Fibroblast of villous mesenchyme (primary cell): ENCODE measurements at regions not wholly inside any gene's neighbourhood (a gene's known extent, or its start where the extent isn't known, plus 50 kb on each side); places are given as distances from the start of the nearest gene placed in this dataset.

Experiments
- DNase-seq: peaks from one replicate; pipeline ENCODE4 v3.0.0-alpha.2; 2010; ENCODE audit warnings: low read depth
- H3K4me3 ChIP-seq: 2 replicates; pipeline ENCODE4 v1.5.1; 2011; ENCODE audit warnings: low read depth, mild to moderate bottlenecking, low read length
- CTCF ChIP-seq: IDR thresholded peaks from 2 replicates; pipeline ENCODE4 v1.5.1; 2012; ENCODE audit warnings: low read depth, mild to moderate bottlenecking, low read length; ENCODE audit not compliant: insufficient read depth

- H3K4me3 ChIP-seq: no peak overlapping the region
- DNase-seq: no peak
- no peak for TF ChIP-seq CTCF
These were observed 297.2 kb upstream of the LDB2 start for GRCh38 chr4:17195461-17196275.

- no peak overlapping the region for H3K4me3 ChIP-seq
- DNase-seq: no peak
- TF ChIP-seq CTCF: no peak
These were observed 296.1 kb upstream of the LDB2 start for GRCh38 chr4:17194586-17194985.

GRCh38 chr4:17189759-17190158 lies 291.3 kb upstream of the LDB2 start:
- no peak overlapping the region for H3K4me3 ChIP-seq
- DNase-seq: no peak
- no peak for TF ChIP-seq CTCF

GRCh38 chr4:17189401-17189720 lies 290.9 kb upstream of the LDB2 start:
- TF ChIP-seq CTCF: no peak
- DNase-seq: peak; percentile 38
- no peak overlapping the region for H3K4me3 ChIP-seq

GRCh38 chr4:17188547-17189400 lies 290.3 kb upstream of the LDB2 start:
- no peak for DNase-seq
- no peak overlapping the region for H3K4me3 ChIP-seq
- no peak for TF ChIP-seq CTCF

- no peak for TF ChIP-seq CTCF
- H3K4me3 ChIP-seq: no peak overlapping the region
- DNase-seq: no peak
These were observed 289.7 kb upstream of the LDB2 start for GRCh38 chr4:17188125-17188524.

GRCh38 chr4:17187003-17187402 lies 288.6 kb upstream of the LDB2 start:
- no peak for TF ChIP-seq CTCF
- DNase-seq: no peak
- H3K4me3 ChIP-seq: no peak overlapping the region
